Osteocyte (in vitro differentiated cells): ENCODE measurements at regions not wholly inside any gene's neighbourhood (a gene's known extent, or its start where the extent isn't known, plus 50 kb on each side); places are given as distances from the start of the nearest gene placed in this dataset.

Source experiments
- DNase-seq: peaks from one replicate; pipeline ENCODE4 v3.0.0; 2021; ENCODE audit warnings: mixed read lengths; ENCODE audit not compliant: unreplicated experiment; ENCODE audit errors: extremely low spot score
- H3K27ac Mint-ChIP-seq: one replicate; pipeline ENCODE4 v1.8.0; 2021; ENCODE audit warnings: mild to moderate bottlenecking, mixed read lengths; ENCODE audit not compliant: unreplicated experiment
- H3K27me3 Mint-ChIP-seq: one replicate; pipeline ENCODE4 v1.8.0; 2021; ENCODE audit warnings: mixed read lengths; ENCODE audit not compliant: unreplicated experiment
- H3K36me3 Mint-ChIP-seq: one replicate; pipeline ENCODE4 v1.8.0; 2021; ENCODE audit warnings: mixed read lengths; ENCODE audit not compliant: unreplicated experiment
- H3K4me1 Mint-ChIP-seq: one replicate; pipeline ENCODE4 v1.8.0; 2021; ENCODE audit warnings: mixed read lengths; ENCODE audit not compliant: unreplicated experiment
- H3K4me3 Mint-ChIP-seq: one replicate; pipeline ENCODE4 v1.8.0; 2021; ENCODE audit warnings: mild to moderate bottlenecking, moderate library complexity, mixed read lengths; ENCODE audit not compliant: unreplicated experiment
- H3K9me3 Mint-ChIP-seq: one replicate; pipeline ENCODE4 v1.8.0; 2021; ENCODE audit warnings: mixed read lengths; ENCODE audit not compliant: unreplicated experiment
- CTCF ChIP-seq: fragments of 200-600 bp; sonication (generic); IDR thresholded peaks from 2 replicates; pipeline ENCODE4 v1.5.0; 2021; ENCODE audit warnings: antibody characterized with exemption, mild to moderate bottlenecking, moderate library complexity

DNA sequence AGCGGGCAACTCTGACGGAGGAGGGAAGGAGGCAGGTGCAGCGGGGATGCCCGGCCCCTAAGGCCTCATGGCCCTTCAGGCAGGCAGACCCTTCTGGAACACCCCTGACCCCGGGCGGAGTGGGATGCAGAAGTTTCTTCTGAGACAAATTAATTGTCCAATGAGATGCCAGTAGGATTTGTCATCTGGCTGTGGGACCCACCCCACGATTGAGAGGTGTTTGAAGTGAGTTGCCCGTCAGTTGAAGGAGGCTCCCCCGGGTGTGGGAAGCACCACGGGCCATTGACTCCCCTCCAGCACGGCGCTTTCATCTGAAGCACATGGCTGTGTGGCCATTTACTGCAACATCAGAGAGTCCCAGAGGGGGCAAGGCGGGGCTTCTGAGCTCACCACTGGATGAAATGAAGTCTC lies 527.8 kb downstream of the BRD1 start:
- no peak overlapping the region for H3K4me3 Mint-ChIP-seq

DNA sequence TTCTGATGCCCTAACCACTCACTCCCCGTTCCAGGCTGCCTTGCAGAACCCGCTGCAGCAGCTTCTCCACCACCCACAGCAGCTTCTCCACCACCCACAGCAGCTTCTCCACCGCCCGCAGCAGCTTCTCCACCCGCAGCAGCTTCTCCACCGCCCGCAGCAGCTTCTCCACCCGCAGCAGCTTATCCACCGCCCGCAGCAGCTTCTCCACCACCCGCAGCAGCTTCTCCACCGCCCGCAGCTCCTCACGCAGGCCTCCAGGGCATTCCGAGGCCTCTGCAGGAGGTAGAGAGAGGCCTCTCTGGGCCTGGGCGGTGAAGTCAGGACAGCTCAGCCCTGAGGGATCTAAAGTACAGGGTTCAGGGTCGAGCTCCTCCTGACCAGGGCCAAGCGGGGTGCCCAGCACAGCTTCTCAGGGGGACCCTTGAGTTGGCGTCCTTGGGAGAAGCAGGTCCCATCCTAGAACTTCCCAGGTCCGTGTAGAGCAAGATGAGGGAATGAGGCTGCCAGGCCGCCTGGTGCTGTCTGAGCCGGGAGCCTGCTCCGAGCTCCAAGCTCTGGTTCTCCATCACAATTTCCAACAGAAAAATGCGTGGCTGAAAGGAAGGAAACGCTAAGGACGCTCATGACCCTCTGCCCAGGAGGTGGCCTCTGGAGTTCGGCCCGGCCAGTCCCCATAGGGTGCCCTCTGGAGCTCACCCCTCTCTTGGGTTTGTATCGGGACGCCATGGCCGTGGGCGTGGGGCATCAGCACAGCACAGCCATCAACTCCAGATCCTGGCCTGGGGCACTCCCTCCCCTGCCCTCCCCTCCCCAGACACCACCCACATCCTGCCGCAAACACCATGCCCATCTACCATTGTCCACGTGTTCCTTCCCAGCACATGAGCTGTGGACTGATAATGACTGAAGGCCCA lies 528.6 kb downstream of the BRD1 start:
- H3K4me3 Mint-ChIP-seq = no peak overlapping the region
- no peak for TF ChIP-seq CTCF
- H3K36me3 Mint-ChIP-seq = no peaks in the 10 kb centered on the region
- H3K9me3 Mint-ChIP-seq = peaks cover 3% of the 10 kb centered on the region
- H3K27me3 Mint-ChIP-seq = no peaks in the 10 kb centered on the region
- DNase-seq = peak; percentile 80
- H3K4me1 Mint-ChIP-seq = no peaks in the 10 kb centered on the region
- no peak overlapping the region for H3K27ac Mint-ChIP-seq

More for the DNA sequence above, 527.8 kb downstream of the BRD1 start:
- peak; percentile 81 for DNase-seq
- Mint-ChIP-seq H3K36me3 (no peaks in the 10 kb centered on the region), H3K27me3 (no peaks in the 10 kb centered on the region), H3K27ac (no peak overlapping the region), H3K4me1 (no peaks in the 10 kb centered on the region), H3K9me3 (no peaks in the 10 kb centered on the region)
- no peak for TF ChIP-seq CTCF

- no peaks in the 10 kb centered on the region for H3K27me3 Mint-ChIP-seq
- H3K9me3 Mint-ChIP-seq = peaks cover 12% of the 10 kb centered on the region
- peak; percentile 64 for DNase-seq
- H3K4me3 Mint-ChIP-seq = no peak overlapping the region
- no peak overlapping the region for H3K27ac Mint-ChIP-seq
- no peak for TF ChIP-seq CTCF
- H3K4me1 Mint-ChIP-seq = no peaks in the 10 kb centered on the region
- H3K36me3 Mint-ChIP-seq = no peaks in the 10 kb centered on the region
Observed at GRCh38 chr22:49297871-49298721, 529.6 kb downstream of the BRD1 start.

- peaks cover 16% of the 10 kb centered on the region for H3K9me3 Mint-ChIP-seq
- H3K36me3 Mint-ChIP-seq = no peaks in the 10 kb centered on the region
- H3K27ac Mint-ChIP-seq = no peak overlapping the region
- no peak overlapping the region for H3K4me3 Mint-ChIP-seq
- no peaks in the 10 kb centered on the region for H3K27me3 Mint-ChIP-seq
- peak; percentile 80 for DNase-seq
- TF ChIP-seq CTCF = no peak
- no peaks in the 10 kb centered on the region for H3K4me1 Mint-ChIP-seq
Observed at GRCh38 chr22:49297286-49297870, 530.3 kb downstream of the BRD1 start.
